Body of pancreas (tissue), 4 donors: ENCODE measurements at regions not wholly inside any gene's neighbourhood (a gene's known extent, or its start where the extent isn't known, plus 50 kb on each side); places are given as distances from the start of the nearest gene placed in this dataset.

ENCODE experiments used
- ATAC-seq: fragments of 150-250 bp; one replicate; pipeline ENCODE4 v1.9.1; 2016
- DNase-seq, 4 donors: peaks; one replicate each; pipeline ENCODE4 v3.0.0-alpha.2; 2019
- H3K27ac ChIP-seq, 4 donors: fragments of 200-600 bp; sonication (generic); 1 replicate in 3 of 4; 2 replicates in 1 of 4; pipeline versions ENCODE4 v1.5.1 to v1.6.1; 2016 to 2019; ENCODE audit warnings: mild to moderate bottlenecking in 1 of 4, mixed read lengths in 1 of 4, moderate library complexity in 1 of 4
- H3K27me3 ChIP-seq, 2 donors: fragments of 200-600 bp; sonication (generic); one replicate each; pipeline ENCODE4 v1.6.0; 2016; ENCODE audit warnings: mild to moderate bottlenecking in 1 of 2
- H3K36me3 ChIP-seq, 2 donors: fragments of 200-600 bp; sonication (generic); replicated peaks in 1 of 2; 2 replicates each; pipeline ENCODE4 v1.5.1; 2016; ENCODE audit warnings: low read depth in 2 of 2; ENCODE audit not compliant: insufficient read depth in 1 of 2
- H3K4me1 ChIP-seq: fragments of 200-600 bp; sonication (generic); one replicate; pipeline ENCODE4 v1.6.0; 2016
- H3K4me3 ChIP-seq, 2 donors: fragments of 200-600 bp; sonication (generic); 1 replicate in 1 of 2; 2 replicates in 1 of 2; pipeline ENCODE4 v1.5.1; 2016 to 2019
- H3K9me3 ChIP-seq, 3 donors: fragments of 200-600 bp; sonication (generic); 1 replicate in 2 of 3; 2 replicates in 1 of 3; pipeline ENCODE4 v1.5.1; 2016
- CTCF ChIP-seq, 7 experiments: fragments of 450-650 bp in 4 of 7; fragments of 200-600 bp in 3 of 7; sonication (generic) in 3 of 7; IDR thresholded peaks; one replicate each; pipeline ENCODE4 v1.5.1; 2016 to 2019; ENCODE audit warnings: antibody characterized with exemption in 7 of 7
- POLR2A ChIP-seq, 3 donors: fragments of 450-650 bp; IDR thresholded peaks; one replicate each; pipeline ENCODE4 v1.6.1; 2016; ENCODE audit warnings: antibody characterized with exemption in 3 of 3, mild to moderate bottlenecking in 2 of 3
- WGBS, 2 donors: methylation state at CpG; one replicate each; pipeline ENCODE4 v1.1.5; 2017; 5-methylcytosine and 5-hydroxymethylcytosine counted together
- intact Hi-C: fragments of 100-400 bp; cut with DNase I; formaldehyde crosslinking; loops from one replicate; pipeline ENCODE4 v1.15.1; 2023

GRCh38 chr11:70944141-70944540, 308.2 kb downstream of the SHANK2 start:
- no peak for DNase-seq
- H3K27me3 ChIP-seq = no peaks in the 10 kb centered on the region
- no peak for ATAC-seq
- intact Hi-C loops = no loop called here
- no peak overlapping the region for H3K27ac ChIP-seq
- no peak overlapping the region for H3K4me3 ChIP-seq
- 92% methylated on average over 11 of the region's 11 CpGs for WGBS, 2 donors
- H3K4me1 ChIP-seq = peaks cover 4% of the 10 kb centered on the region
- peaks cover 0 to 6% (median 0%) of the 10 kb centered on the region in 3 donors for H3K9me3 ChIP-seq
- no peaks in the 10 kb centered on the region for H3K36me3 ChIP-seq
- no peak for TF ChIP-seq POLR2A (IDR thresholded peaks at IDR 0.05)
- TF ChIP-seq CTCF (IDR thresholded peaks at IDR 0.05) = no peak

GRCh38 chr11:70944636-70945035, 307.7 kb downstream of the SHANK2 start:
- Histone ChIP-seq H3K36me3 (no peaks in the 10 kb centered on the region), H3K27ac (no peak overlapping the region), H3K4me3 (no peak overlapping the region), H3K9me3 (peaks cover 0 to 6% (median 0%) of the 10 kb centered on the region in 3 donors), H3K27me3 (no peaks in the 10 kb centered on the region), H3K4me1 (peaks cover 9% of the 10 kb centered on the region)
- ATAC-seq = no peak
- DNase-seq = no peak
- no peak for TF ChIP-seq CTCF (IDR thresholded peaks at IDR 0.05)
- no peak for TF ChIP-seq POLR2A (IDR thresholded peaks at IDR 0.05)
- intact Hi-C loops = no loop called here
- 93 to 98% methylated on average over 2 of the region's 2 CpGs for WGBS, 2 donors

- DNase-seq (no peak), ATAC-seq (peak; percentile 14)
- Histone ChIP-seq H3K9me3 (no peaks in the 10 kb centered on the region), H3K36me3 (no peaks in the 10 kb centered on the region), H3K4me3 (no peak overlapping the region), H3K4me1 (peaks cover 11% of the 10 kb centered on the region), H3K27me3 (no peaks in the 10 kb centered on the region), H3K27ac (peak overlapping the region in 2 of 4 donors; percentile 41 to 58)
- intact Hi-C loops = no loop called here
- no peak for TF ChIP-seq CTCF (IDR thresholded peaks at IDR 0.05)
- 68 to 74% methylated on average over 13 of the region's 13 CpGs for WGBS, 2 donors
Observed at GRCh38 chr11:70948398-70948797, 304.0 kb downstream of the SHANK2 start.

- intact Hi-C loops = no loop called here
- Histone ChIP-seq H3K27ac (peak overlapping the region; percentile 32 to 58 (median 48)), H3K27me3 (no peaks in the 10 kb centered on the region), H3K4me1 (peaks cover 14% of the 10 kb centered on the region), H3K36me3 (no peaks in the 10 kb centered on the region), H3K9me3 (no peaks in the 10 kb centered on the region), H3K4me3 (no peak overlapping the region)
- 30 to 36% methylated on average over 13 to 19 of the region's 19 CpGs for WGBS, 2 donors
- TF ChIP-seq CTCF (IDR thresholded peaks at IDR 0.05) = no peak
- TF ChIP-seq POLR2A (IDR thresholded peaks at IDR 0.05) = no peak
- DNase-seq (peak; percentile 57 to 86 (median 69)), ATAC-seq (peak; percentile 80)
Observed at GRCh38 chr11:70948855-70949531, 303.4 kb downstream of the SHANK2 start.
